Sigmoid colon (tissue), 6 donors: ENCODE measurements at regions not wholly inside any gene's neighbourhood (a gene's known extent, or its start where the extent isn't known, plus 50 kb on each side); places are given as distances from the start of the nearest gene placed in this dataset.

Source experiments
- DNase-seq: peaks from one replicate; pipeline ENCODE4 v3.0.0-alpha.2; 2019
- H3K27ac ChIP-seq, 4 donors: fragments of 200-600 bp; sonication (generic); one replicate each; pipeline ENCODE4 v1.5.1; 2016 to 2019; ENCODE audit warnings: mild to moderate bottlenecking in 1 of 4
- H3K27me3 ChIP-seq, 3 donors: fragments of 200-600 bp; sonication (generic); one replicate each; pipeline ENCODE4 v1.5.1; 2019; ENCODE audit warnings: mild to moderate bottlenecking in 1 of 3
- H3K36me3 ChIP-seq, 4 donors: fragments of 200-600 bp; sonication (generic); one replicate each; pipeline ENCODE4 v1.5.1; 2016 to 2019
- H3K4me1 ChIP-seq, 4 donors: fragments of 200-600 bp; sonication (generic); one replicate each; pipeline ENCODE4 v1.5.1; 2017 to 2019
- H3K4me3 ChIP-seq, 4 donors: fragments of 200-600 bp; sonication (generic); one replicate each; pipeline ENCODE4 v1.5.1; 2017 to 2019; ENCODE audit warnings: mild to moderate bottlenecking in 2 of 4, moderate library complexity in 1 of 4
- H3K9me3 ChIP-seq, 4 donors: fragments of 200-600 bp in 3 of 4; sonication (generic) in 3 of 4; one replicate each; pipeline versions ENCODE4 v1.5.1 to v1.6.1; 2013 to 2019
- CTCF ChIP-seq, 4 experiments: fragments of 450-650 bp in 3 of 4; fragments of 200-600 bp in 1 of 4; IDR thresholded peaks; one replicate each; pipeline ENCODE4 v1.5.1; 2016 to 2019; ENCODE audit warnings: antibody characterized with exemption in 4 of 4, mild to moderate bottlenecking in 3 of 4, moderate library complexity in 2 of 4
- EP300 ChIP-seq, 4 donors: sonication (generic); formaldehyde crosslinking; IDR thresholded peaks; one replicate each; pipeline ENCODE4 v1.6.1; 2017; ENCODE audit warnings: antibody characterized with exemption in 4 of 4
- POLR2A ChIP-seq, 2 donors: fragments of 450-650 bp; IDR thresholded peaks; one replicate each; pipeline ENCODE4 v1.6.1; 2016; ENCODE audit warnings: antibody characterized with exemption in 2 of 2, mild to moderate bottlenecking in 2 of 2, moderate library complexity in 2 of 2
- POLR2AphosphoS5 ChIP-seq, 4 donors: sonication (generic); formaldehyde crosslinking; IDR thresholded peaks; one replicate each; pipeline ENCODE4 v1.6.1; 2017; ENCODE audit warnings: antibody characterized with exemption in 4 of 4
- WGBS, 2 donors: extraction: QIAGEN DNeasy Blood & Tissue Kit; methylation state at CpG; one replicate each; pipeline ENCODE4 v1.1.7; 2013; 5-methylcytosine and 5-hydroxymethylcytosine counted together
- intact Hi-C: fragments of 100-400 bp; cut with DNase I; formaldehyde crosslinking; loops from one replicate; pipeline ENCODE4 v1.15.1; 2023
- donor health status: healthy with polysubstance abuse.
- donor health status: healthy.

GRCh38 chr4:187555174-187555573 lies 440.4 kb upstream of the ZFP42 start:
- intact Hi-C loops = no loop called here
- Histone ChIP-seq H3K27ac (no peak overlapping the region), H3K36me3 (no peaks in the 10 kb centered on the region), H3K4me1 (no peaks in the 10 kb centered on the region), H3K9me3 (no peaks in the 10 kb centered on the region), H3K4me3 (no peak overlapping the region), H3K27me3 (no peaks in the 10 kb centered on the region)
- no peak for TF ChIP-seq EP300 (IDR thresholded peaks at IDR 0.05)
- TF ChIP-seq POLR2AphosphoS5 (IDR thresholded peaks at IDR 0.05) = no peak
- TF ChIP-seq CTCF (IDR thresholded peaks at IDR 0.05) = no peak
- no peak for TF ChIP-seq POLR2A (IDR thresholded peaks at IDR 0.05)
- DNase-seq = no peak

GRCh38 chr4:187558391-187558790 lies 437.2 kb upstream of the ZFP42 start:
- Histone ChIP-seq H3K4me1 (no peaks in the 10 kb centered on the region), H3K27me3 (no peaks in the 10 kb centered on the region), H3K36me3 (no peaks in the 10 kb centered on the region), H3K9me3 (no peaks in the 10 kb centered on the region), H3K4me3 (no peak overlapping the region), H3K27ac (no peak overlapping the region)
- intact Hi-C loops = no loop called here
- TF ChIP-seq CTCF (IDR thresholded peaks at IDR 0.05) = no peak
- TF ChIP-seq EP300 (IDR thresholded peaks at IDR 0.05) = no peak
- no peak for TF ChIP-seq POLR2A (IDR thresholded peaks at IDR 0.05)
- no peak for TF ChIP-seq POLR2AphosphoS5 (IDR thresholded peaks at IDR 0.05)
- WGBS, 2 donors = 0 to 35% methylated on average over 1 of the region's 1 CpG
- DNase-seq = no peak

GRCh38 chr4:187562345-187562744 lies 433.2 kb upstream of the ZFP42 start:
- WGBS, 2 donors = 76 to 78% methylated on average over 7 of the region's 7 CpGs
- Histone ChIP-seq H3K27ac (no peak overlapping the region), H3K4me1 (no peaks in the 10 kb centered on the region), H3K27me3 (no peaks in the 10 kb centered on the region), H3K9me3 (no peaks in the 10 kb centered on the region), H3K36me3 (no peaks in the 10 kb centered on the region), H3K4me3 (no peak overlapping the region)
- TF ChIP-seq EP300 (IDR thresholded peaks at IDR 0.05) = no peak
- TF ChIP-seq CTCF (IDR thresholded peaks at IDR 0.05) = no peak
- no peak for TF ChIP-seq POLR2A (IDR thresholded peaks at IDR 0.05)
- no peak for TF ChIP-seq POLR2AphosphoS5 (IDR thresholded peaks at IDR 0.05)
- intact Hi-C loops = no loop called here
- no peak for DNase-seq

- Histone ChIP-seq H3K27me3 (no peaks in the 10 kb centered on the region), H3K36me3 (no peaks in the 10 kb centered on the region), H3K9me3 (no peaks in the 10 kb centered on the region), H3K4me1 (no peaks in the 10 kb centered on the region), H3K27ac (no peak overlapping the region), H3K4me3 (no peak overlapping the region)
- DNase-seq = no peak
- WGBS, 2 donors = 85% methylated on average over 11 of the region's 11 CpGs
- no peak for TF ChIP-seq POLR2A (IDR thresholded peaks at IDR 0.05)
- TF ChIP-seq CTCF (IDR thresholded peaks at IDR 0.05) = no peak
- no peak for TF ChIP-seq EP300 (IDR thresholded peaks at IDR 0.05)
- no peak for TF ChIP-seq POLR2AphosphoS5 (IDR thresholded peaks at IDR 0.05)
- intact Hi-C loops = no loop called here
These were observed 430.2 kb upstream of the ZFP42 start for GRCh38 chr4:187565416-187565815.

- Histone ChIP-seq H3K36me3 (no peaks in the 10 kb centered on the region), H3K9me3 (no peaks in the 10 kb centered on the region), H3K27me3 (no peaks in the 10 kb centered on the region), H3K4me3 (no peak overlapping the region), H3K4me1 (no peaks in the 10 kb centered on the region), H3K27ac (no peak overlapping the region)
- DNase-seq = no peak
- TF ChIP-seq CTCF (IDR thresholded peaks at IDR 0.05) (no peak), POLR2A (IDR thresholded peaks at IDR 0.05) (no peak), POLR2AphosphoS5 (IDR thresholded peaks at IDR 0.05) (no peak), EP300 (IDR thresholded peaks at IDR 0.05) (no peak)
- 78 to 86% methylated on average over 6 of the region's 6 CpGs for WGBS, 2 donors
- intact Hi-C loops = no loop called here
These were observed 425.7 kb upstream of the ZFP42 start for GRCh38 chr4:187569871-187570270.
